NCI-H345 treated with DMSO at 0.1 percent for 48 hours (cell line): ENCODE measurements at regions not wholly inside any gene's neighbourhood (a gene's known extent, or its start where the extent isn't known, plus 50 kb on each side); places are given as distances from the start of the nearest gene placed in this dataset.

Experiments
- DNase-seq: peaks from one replicate; lab custom pipeline; 2025; ENCODE audit not compliant: unreplicated experiment; lab: John Stamatoyannopoulos, UW

GRCh38 chr11:92383430-92383829 is 158.8 kb downstream of the FAT3 start:
- no peak for DNase-seq

- DNase-seq = no peak
These were observed 159.7 kb downstream of the FAT3 start for GRCh38 chr11:92384358-92384757.

GRCh38 chr11:92384802-92385201 is 160.2 kb downstream of the FAT3 start:
- DNase-seq = no peak

GRCh38 chr11:92386577-92386976 is 162.0 kb downstream of the FAT3 start:
- DNase-seq = no peak

- DNase-seq = no peak
These were observed 163.2 kb downstream of the FAT3 start for GRCh38 chr11:92387859-92388258.

GRCh38 chr11:92388380-92388779 is 163.8 kb downstream of the FAT3 start:
- DNase-seq = no peak

- DNase-seq = no peak
These were observed 166.2 kb downstream of the FAT3 start for GRCh38 chr11:92390783-92391182.

- DNase-seq = no peak
These were observed 166.7 kb downstream of the FAT3 start for GRCh38 chr11:92391364-92391763.

- no peak for DNase-seq
These were observed 167.2 kb downstream of the FAT3 start for GRCh38 chr11:92391808-92392207.

GRCh38 chr11:92393218-92393617 is 168.6 kb downstream of the FAT3 start:
- no peak for DNase-seq

- DNase-seq = no peak
These were observed 171.5 kb downstream of the FAT3 start for GRCh38 chr11:92396133-92396532.

- DNase-seq = no peak
These were observed 172.7 kb downstream of the FAT3 start for GRCh38 chr11:92397221-92397755.

- no peak for DNase-seq
These were observed 175.1 kb downstream of the FAT3 start for GRCh38 chr11:92399705-92400104.

- no peak for DNase-seq
These were observed 176.9 kb downstream of the FAT3 start for GRCh38 chr11:92401520-92401919.

- DNase-seq = no peak
These were observed 181.9 kb downstream of the FAT3 start for GRCh38 chr11:92406472-92406871.

GRCh38 chr11:92409355-92409754 is 184.7 kb downstream of the FAT3 start:
- DNase-seq = no peak

- no peak for DNase-seq
These were observed 185.3 kb downstream of the FAT3 start for GRCh38 chr11:92409956-92410355.

GRCh38 chr11:92410526-92410925 is 185.9 kb downstream of the FAT3 start:
- no peak for DNase-seq

GRCh38 chr11:92411431-92411830 is 186.8 kb downstream of the FAT3 start:
- DNase-seq = no peak

GRCh38 chr11:92413757-92414513 is 189.3 kb downstream of the FAT3 start:
- no peak for DNase-seq

- no peak for DNase-seq
These were observed 192.5 kb downstream of the FAT3 start for GRCh38 chr11:92416971-92417725.
